DOHH2 (cell line): ENCODE measurements at regions not wholly inside any gene's neighbourhood (a gene's known extent, or its start where the extent isn't known, plus 50 kb on each side); places are given as distances from the start of the nearest gene placed in this dataset.

Source experiments
- EZH2phosphoT487 ChIP-seq: fragments of 200-600 bp; sonication (generic); IDR thresholded peaks from 2 replicates; pipeline ENCODE4 v1.6.1; 2017; ENCODE audit warnings: borderline replicate concordance, mild to moderate bottlenecking, antibody characterized with exemption, low read length, moderate library complexity, mixed read lengths
- TF ChIP-seq, protein P1 (sequence below): fragments of 200-600 bp; sonication (generic); IDR thresholded peaks from one replicate; pipeline ENCODE4 v1.5.1; 2014; ENCODE audit warnings: antibody characterized with exemption, mild to moderate bottlenecking, low read depth, low read length; ENCODE audit not compliant: poor library complexity, severe bottlenecking

- TF ChIP-seq, protein P1, sequence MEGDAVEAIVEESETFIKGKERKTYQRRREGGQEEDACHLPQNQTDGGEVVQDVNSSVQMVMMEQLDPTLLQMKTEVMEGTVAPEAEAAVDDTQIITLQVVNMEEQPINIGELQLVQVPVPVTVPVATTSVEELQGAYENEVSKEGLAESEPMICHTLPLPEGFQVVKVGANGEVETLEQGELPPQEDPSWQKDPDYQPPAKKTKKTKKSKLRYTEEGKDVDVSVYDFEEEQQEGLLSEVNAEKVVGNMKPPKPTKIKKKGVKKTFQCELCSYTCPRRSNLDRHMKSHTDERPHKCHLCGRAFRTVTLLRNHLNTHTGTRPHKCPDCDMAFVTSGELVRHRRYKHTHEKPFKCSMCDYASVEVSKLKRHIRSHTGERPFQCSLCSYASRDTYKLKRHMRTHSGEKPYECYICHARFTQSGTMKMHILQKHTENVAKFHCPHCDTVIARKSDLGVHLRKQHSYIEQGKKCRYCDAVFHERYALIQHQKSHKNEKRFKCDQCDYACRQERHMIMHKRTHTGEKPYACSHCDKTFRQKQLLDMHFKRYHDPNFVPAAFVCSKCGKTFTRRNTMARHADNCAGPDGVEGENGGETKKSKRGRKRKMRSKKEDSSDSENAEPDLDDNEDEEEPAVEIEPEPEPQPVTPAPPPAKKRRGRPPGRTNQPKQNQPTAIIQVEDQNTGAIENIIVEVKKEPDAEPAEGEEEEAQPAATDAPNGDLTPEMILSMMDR, result no peak
- no peak for TF ChIP-seq EZH2phosphoT487
These were observed 180.7 kb upstream of the PRSS1 start for GRCh38 chr7:142568435-142569097.
